HG03354 (cell line): ENCODE measurements at regions not wholly inside any gene's neighbourhood (a gene's known extent, or its start where the extent isn't known, plus 50 kb on each side); places are given as distances from the start of the nearest gene placed in this dataset.

Source experiments
- ATAC-seq: cut with Tn5 transposase; IDR thresholded peaks from one replicate; pipeline ENCODE4 v1.9.1; 2021; ENCODE audit warnings: mild to moderate bottlenecking; ENCODE audit not compliant: unreplicated experiment, poor library complexity, severe bottlenecking

GRCh38 chrX:78213331-78213730 is 73.9 kb upstream of the TAF9B start:
- ATAC-seq: no peak

GRCh38 chrX:78199851-78200250 is 60.4 kb upstream of the TAF9B start:
- peak; percentile 68 for ATAC-seq
